ENCODE measurements at regions not wholly inside any gene's neighbourhood (a gene's known extent, or its start where the extent isn't known, plus 50 kb on each side); places are given as distances from the start of the nearest gene placed in this dataset.

DNA sequence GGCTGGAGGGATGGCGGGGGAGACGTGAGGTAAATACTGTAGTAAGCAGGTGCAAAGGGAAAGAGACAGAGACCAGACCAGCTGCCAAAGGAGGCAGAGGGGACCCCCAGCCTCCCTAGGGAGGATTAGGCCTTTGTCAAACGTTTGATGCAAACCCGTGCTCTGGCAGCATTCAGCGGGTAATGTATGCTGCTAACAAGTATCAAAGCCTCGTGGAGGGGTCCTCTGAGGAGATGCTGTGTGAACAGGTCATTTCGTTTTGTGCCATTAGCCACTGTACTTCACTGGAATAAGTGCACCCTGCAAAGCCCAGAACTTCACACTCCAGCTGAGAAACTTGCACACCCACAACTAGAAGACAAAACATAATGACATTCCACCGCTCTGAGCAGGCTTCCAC is 644.5 kb downstream of the NPHP4 start:
- no peaks in the 10 kb centered on the region for H3K36me3 ChIP-seq
- H3K4me1 ChIP-seq: no peaks in the 10 kb centered on the region
- no peaks in the 10 kb centered on the region for H3K27me3 ChIP-seq
- intact Hi-C loops (cut with DNase I; ENCODE audit: low total_unique reads): no loop called here
- no peak for DNase-seq
- H3K27ac ChIP-seq: no peak overlapping the region
- H3K9me3 ChIP-seq: no peaks in the 10 kb centered on the region
- no peak for TF ChIP-seq POLR2A (IDR thresholded peaks at IDR 0.05)
- TF ChIP-seq, protein P1, sequence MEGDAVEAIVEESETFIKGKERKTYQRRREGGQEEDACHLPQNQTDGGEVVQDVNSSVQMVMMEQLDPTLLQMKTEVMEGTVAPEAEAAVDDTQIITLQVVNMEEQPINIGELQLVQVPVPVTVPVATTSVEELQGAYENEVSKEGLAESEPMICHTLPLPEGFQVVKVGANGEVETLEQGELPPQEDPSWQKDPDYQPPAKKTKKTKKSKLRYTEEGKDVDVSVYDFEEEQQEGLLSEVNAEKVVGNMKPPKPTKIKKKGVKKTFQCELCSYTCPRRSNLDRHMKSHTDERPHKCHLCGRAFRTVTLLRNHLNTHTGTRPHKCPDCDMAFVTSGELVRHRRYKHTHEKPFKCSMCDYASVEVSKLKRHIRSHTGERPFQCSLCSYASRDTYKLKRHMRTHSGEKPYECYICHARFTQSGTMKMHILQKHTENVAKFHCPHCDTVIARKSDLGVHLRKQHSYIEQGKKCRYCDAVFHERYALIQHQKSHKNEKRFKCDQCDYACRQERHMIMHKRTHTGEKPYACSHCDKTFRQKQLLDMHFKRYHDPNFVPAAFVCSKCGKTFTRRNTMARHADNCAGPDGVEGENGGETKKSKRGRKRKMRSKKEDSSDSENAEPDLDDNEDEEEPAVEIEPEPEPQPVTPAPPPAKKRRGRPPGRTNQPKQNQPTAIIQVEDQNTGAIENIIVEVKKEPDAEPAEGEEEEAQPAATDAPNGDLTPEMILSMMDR (IDR thresholded peaks at IDR 0.05 in 4 of 5, conservative IDR thresholded peaks at IDR 0.05 in 1 of 5): no peak
- in situ Hi-C loops (cut with MboI; ENCODE audit: low sequenced_read_pairs in 4 of 4): no loop called here
- H3K4me3 ChIP-seq: no peak overlapping the region
- no peak for ATAC-seq

DNA sequence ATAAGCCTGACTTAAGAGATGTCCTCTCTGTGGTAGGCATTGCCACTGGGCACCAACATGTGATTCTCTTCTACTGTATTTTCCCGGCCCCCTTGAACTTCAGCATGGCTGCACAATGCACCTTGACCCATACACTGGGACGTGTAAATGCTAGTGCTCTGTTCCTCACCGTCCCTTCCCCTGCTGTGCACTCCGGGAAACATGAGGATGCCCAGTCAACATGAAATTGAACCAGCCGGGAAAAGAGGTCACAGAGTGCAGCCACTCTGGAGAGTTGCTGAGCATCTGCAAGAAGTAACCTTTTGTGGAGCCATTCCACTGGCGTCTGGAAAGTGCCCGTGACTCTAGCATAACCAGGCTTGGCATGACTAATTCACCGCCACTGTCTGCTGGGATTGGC is 646.7 kb downstream of the NPHP4 start:
- DNase-seq (no peak), ATAC-seq (no peak)
- Histone ChIP-seq H3K36me3 (no peaks in the 10 kb centered on the region), H3K4me3 (no peak overlapping the region), H3K4me1 (no peaks in the 10 kb centered on the region), H3K27ac (no peak overlapping the region), H3K9me3 (no peaks in the 10 kb centered on the region), H3K27me3 (no peaks in the 10 kb centered on the region)
- in situ Hi-C loops (cut with MboI; ENCODE audit: low sequenced_read_pairs in 4 of 4): no loop called here
- intact Hi-C loops (cut with DNase I; ENCODE audit: low total_unique reads): no loop called here
- TF ChIP-seq, protein P1 (IDR thresholded peaks at IDR 0.05 in 4 of 5, conservative IDR thresholded peaks at IDR 0.05 in 1 of 5): no peak
- no peak for TF ChIP-seq POLR2A (IDR thresholded peaks at IDR 0.05)

DNA sequence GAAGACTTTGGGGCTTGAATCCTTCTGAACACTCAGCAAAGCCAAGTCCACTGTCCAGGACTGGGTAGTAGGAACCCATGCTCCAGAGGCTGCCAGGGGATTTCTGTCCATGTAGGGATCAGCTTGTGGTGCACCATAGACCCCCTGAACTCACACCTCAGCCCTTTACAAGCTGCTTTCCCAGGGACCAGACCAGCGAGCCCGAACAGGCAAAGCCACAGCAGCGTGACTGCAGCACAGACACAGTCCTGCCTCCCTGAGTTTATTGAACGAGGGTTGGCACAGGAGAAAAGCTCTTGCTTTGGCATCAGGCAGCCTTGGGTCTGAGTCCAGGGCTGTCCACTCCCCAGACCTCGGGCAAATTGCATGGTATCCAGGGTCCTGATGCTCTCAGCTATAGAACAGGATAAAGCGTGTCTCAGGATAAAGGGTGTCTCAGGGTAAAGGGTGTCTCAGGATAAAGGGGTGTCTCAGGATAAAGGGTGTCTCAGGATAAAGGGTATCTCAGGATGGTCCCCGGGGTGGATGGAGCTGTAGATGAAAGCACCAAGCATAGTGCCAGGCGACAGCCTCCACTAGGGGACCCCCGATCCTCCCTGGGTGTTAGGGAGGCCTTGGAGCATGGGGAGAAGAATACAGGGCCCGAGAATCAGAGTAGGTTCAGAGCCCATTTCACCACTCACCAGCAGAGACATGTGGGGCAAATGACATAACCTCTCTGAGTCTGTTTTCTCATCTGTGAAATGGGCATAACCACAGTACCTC is 648.8 kb downstream of the NPHP4 start:
- H3K27ac ChIP-seq: no peak overlapping the region
- no peak overlapping the region for H3K4me3 ChIP-seq
- H3K9me3 ChIP-seq: no peaks in the 10 kb centered on the region
- ATAC-seq: no peak
- no peaks in the 10 kb centered on the region for H3K4me1 ChIP-seq
- TF ChIP-seq, protein P1 (IDR thresholded peaks at IDR 0.05 in 4 of 5, conservative IDR thresholded peaks at IDR 0.05 in 1 of 5): no peak
- TF ChIP-seq POLR2A (IDR thresholded peaks at IDR 0.05): no peak
- no peaks in the 10 kb centered on the region for H3K36me3 ChIP-seq
- DNase-seq: no peak
- in situ Hi-C loops (cut with MboI; ENCODE audit: low sequenced_read_pairs in 4 of 4): no loop called here
- intact Hi-C loops (cut with DNase I; ENCODE audit: low total_unique reads): no loop called here
- no peaks in the 10 kb centered on the region for H3K27me3 ChIP-seq

- no peaks in the 10 kb centered on the region for H3K9me3 ChIP-seq
- ATAC-seq (no peak), DNase-seq (no peak)
- no peaks in the 10 kb centered on the region for H3K4me1 ChIP-seq
- in situ Hi-C loops (cut with MboI; ENCODE audit: low sequenced_read_pairs in 4 of 4): no loop called here
- no peaks in the 10 kb centered on the region for H3K27me3 ChIP-seq
- no peak overlapping the region for H3K4me3 ChIP-seq
- TF ChIP-seq, protein P1 (IDR thresholded peaks at IDR 0.05 in 4 of 5, conservative IDR thresholded peaks at IDR 0.05 in 1 of 5): no peak
- TF ChIP-seq POLR2A (IDR thresholded peaks at IDR 0.05): no peak
- no peak overlapping the region for H3K27ac ChIP-seq
- no peaks in the 10 kb centered on the region for H3K36me3 ChIP-seq
- intact Hi-C loops (cut with DNase I; ENCODE audit: low total_unique reads): no loop called here
These were observed 649.4 kb downstream of the NPHP4 start for GRCh38 chr1:5342830-5343229.

- DNase-seq: no peak
- Histone ChIP-seq H3K36me3 (no peaks in the 10 kb centered on the region), H3K27ac (no peak overlapping the region), H3K9me3 (no peaks in the 10 kb centered on the region), H3K27me3 (no peaks in the 10 kb centered on the region), H3K4me3 (no peak overlapping the region), H3K4me1 (no peaks in the 10 kb centered on the region)
- TF ChIP-seq, protein P1 (IDR thresholded peaks at IDR 0.05 in 4 of 5, conservative IDR thresholded peaks at IDR 0.05 in 1 of 5): no peak
- TF ChIP-seq POLR2A (IDR thresholded peaks at IDR 0.05): no peak
- in situ Hi-C loops (cut with MboI; ENCODE audit: low sequenced_read_pairs in 4 of 4) (no loop called here), intact Hi-C loops (cut with DNase I; ENCODE audit: low total_unique reads) (no loop called here)
- ATAC-seq: no peak
These were observed 650.1 kb downstream of the NPHP4 start for GRCh38 chr1:5342172-5342571.

Measured in gastrocnemius medialis (tissue), 4 donors.